ENCODE measurements at regions not wholly inside any gene's neighbourhood (a gene's known extent, or its start where the extent isn't known, plus 50 kb on each side); places are given as distances from the start of the nearest gene placed in this dataset.
"Not testable (repeated sequence)": the region's sequence is repeated elsewhere in the genome, so short reads cannot be mapped to it uniquely, and the experiment has no call there.

GRCh38 chr10:64023926-64024470 lies 502.8 kb downstream of the REEP3 start:
- DNase-seq (ENCODE audit: low spot score) = no peak

GRCh38 chr10:64033711-64034110 lies 512.5 kb downstream of the REEP3 start:
- no peak for DNase-seq (ENCODE audit: low spot score)

- DNase-seq (ENCODE audit: low spot score) = no peak
Measured at GRCh38 chr10:64036321-64036930, 515.2 kb downstream of the REEP3 start.

DNA sequence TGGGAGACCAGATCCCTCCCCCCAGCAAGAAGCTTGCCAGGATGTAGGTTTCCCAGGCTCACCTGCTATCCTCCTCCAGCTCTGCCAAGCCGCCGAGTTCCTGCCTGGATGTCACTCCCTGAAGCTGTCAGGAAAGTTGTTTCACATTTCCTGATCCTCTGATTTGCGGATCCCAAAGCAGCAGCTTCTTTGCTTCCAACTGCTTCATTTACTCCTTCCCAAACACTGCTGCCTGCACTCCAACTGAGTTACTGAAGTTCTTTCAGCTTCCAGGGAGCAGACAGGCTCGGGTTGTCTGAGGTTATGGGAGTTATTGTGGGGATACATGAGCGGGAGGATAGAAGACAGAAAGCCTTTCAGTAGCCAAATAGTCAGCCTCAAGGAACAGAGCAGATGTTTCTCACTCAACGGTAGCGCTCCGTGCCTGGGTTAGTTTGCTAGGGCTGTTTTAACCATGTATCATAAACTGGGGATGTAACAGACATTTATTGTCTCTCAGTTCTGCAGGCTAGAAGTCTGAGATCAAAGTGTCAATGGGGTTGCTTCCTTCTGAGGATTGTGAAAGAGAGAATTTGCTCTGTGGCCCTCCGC lies 516.0 kb downstream of the REEP3 start:
- no peak for DNase-seq (ENCODE audit: low spot score)

- DNase-seq (ENCODE audit: low spot score) = no peak
Measured at GRCh38 chr10:64038107-64038506, 516.9 kb downstream of the REEP3 start.

DNA sequence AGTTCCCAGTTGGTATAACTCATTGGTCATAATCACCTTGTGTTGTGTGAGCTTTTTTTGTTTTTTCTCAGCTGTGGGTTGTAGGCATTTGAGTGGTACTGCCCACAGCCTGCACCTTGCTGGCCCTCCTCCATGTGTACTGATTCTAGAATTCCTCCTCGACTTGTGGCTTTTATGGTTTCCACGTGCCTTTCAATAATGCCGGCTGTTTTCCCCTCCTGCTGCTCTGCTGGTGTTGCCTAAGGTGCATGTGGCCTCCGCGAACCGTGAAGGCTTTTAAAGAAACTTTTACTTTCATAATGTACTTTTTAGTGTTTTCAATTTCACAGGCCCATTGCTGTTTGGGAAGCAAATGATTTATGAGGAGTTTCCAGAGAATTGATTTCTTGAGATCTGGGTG lies 518.0 kb downstream of the REEP3 start:
- DNase-seq (ENCODE audit: low spot score) = no peak

- DNase-seq (ENCODE audit: low spot score) = no peak
Measured at GRCh38 chr10:64040781-64041180, 519.6 kb downstream of the REEP3 start.

GRCh38 chr10:64041185-64041988 lies 520.2 kb downstream of the REEP3 start:
- DNase-seq (ENCODE audit: low spot score) = peak; percentile 81

- no peak for DNase-seq (ENCODE audit: low spot score)
Measured at GRCh38 chr10:64041989-64042490, 520.8 kb downstream of the REEP3 start.

- DNase-seq (ENCODE audit: low spot score) = no peak
Measured at GRCh38 chr10:64044098-64044497, 522.9 kb downstream of the REEP3 start.

GRCh38 chr10:64044957-64045632 lies 523.9 kb downstream of the REEP3 start:
- not testable (repeated sequence) for DNase-seq (ENCODE audit: low spot score)

GRCh38 chr10:64054392-64054791 lies 533.2 kb downstream of the REEP3 start:
- no peak for DNase-seq (ENCODE audit: low spot score)

GRCh38 chr10:64059884-64060283 lies 538.7 kb downstream of the REEP3 start:
- no peak for DNase-seq (ENCODE audit: low spot score)

DNA sequence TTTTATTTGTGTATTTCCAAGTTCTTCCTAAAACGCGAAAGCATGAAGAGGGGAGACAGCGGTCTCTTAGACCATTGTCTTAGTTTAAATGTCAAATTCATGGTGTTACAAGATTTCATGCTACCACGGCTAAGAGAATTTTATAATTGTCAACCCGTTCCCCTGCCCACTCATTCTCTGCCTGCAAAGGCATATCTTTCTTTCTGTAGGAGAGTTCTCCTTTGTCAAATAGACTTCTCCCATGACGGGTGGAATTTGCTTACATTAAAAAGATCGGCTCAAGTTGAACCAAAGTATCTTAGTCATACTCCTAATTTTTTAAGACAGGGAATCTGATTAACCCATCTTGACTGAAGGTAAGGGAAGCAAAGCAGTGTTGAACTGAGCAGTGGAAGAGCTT lies 539.2 kb downstream of the REEP3 start:
- DNase-seq (ENCODE audit: low spot score) = no peak

- no peak for DNase-seq (ENCODE audit: low spot score)
Measured at GRCh38 chr10:64062793-64063192, 541.6 kb downstream of the REEP3 start.

GRCh38 chr10:64067009-64067606 lies 545.9 kb downstream of the REEP3 start:
- DNase-seq (ENCODE audit: low spot score) = no peak

- no peak for DNase-seq (ENCODE audit: low spot score)
Measured at GRCh38 chr10:64067859-64068258, 546.7 kb downstream of the REEP3 start.

- no peak for DNase-seq (ENCODE audit: low spot score)
Measured at GRCh38 chr10:64070241-64070640, 549.0 kb downstream of the REEP3 start.

DNA sequence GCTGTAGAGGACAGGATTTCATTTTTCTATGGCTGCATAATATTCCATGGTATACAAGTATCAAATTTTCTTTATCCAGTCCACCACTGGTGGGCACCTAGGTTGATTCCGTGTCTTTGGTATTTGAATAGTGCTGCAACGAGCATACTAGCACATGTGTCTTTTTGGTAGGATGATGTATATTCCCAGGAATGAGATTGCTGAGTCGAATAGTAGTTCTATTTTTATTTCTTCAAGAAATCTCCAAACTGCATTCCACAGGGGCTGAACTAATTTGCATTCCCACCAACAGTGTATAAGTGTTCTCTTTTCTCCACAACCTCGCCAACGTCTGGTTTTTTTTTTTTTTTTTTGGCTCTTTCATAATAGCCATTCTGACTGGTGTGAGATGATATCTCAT lies 550.0 kb downstream of the REEP3 start:
- no peak for DNase-seq (ENCODE audit: low spot score)

- DNase-seq (ENCODE audit: low spot score) = no peak
Measured at GRCh38 chr10:64075604-64076003, 554.4 kb downstream of the REEP3 start.

- DNase-seq (ENCODE audit: low spot score) = no peak
Measured at GRCh38 chr10:64076322-64076940, 555.2 kb downstream of the REEP3 start.
